Progenitor cell of endocrine pancreas (in vitro differentiated cells): ENCODE measurements at regions not wholly inside any gene's neighbourhood (a gene's known extent, or its start where the extent isn't known, plus 50 kb on each side); places are given as distances from the start of the nearest gene placed in this dataset.
A peak's percentile ranks its signal among the peaks of the same experiment; 100 is the strongest.

Experiments used
- DNase-seq: peaks from one replicate; pipeline ENCODE4 v3.0.0; 2021; ENCODE audit warnings: low spot score; ENCODE audit not compliant: unreplicated experiment
- H3K27ac Mint-ChIP-seq: 2 replicates; pipeline ENCODE4 v1.8.0; 2021; ENCODE audit warnings: mild to moderate bottlenecking, moderate library complexity, mixed read lengths
- H3K27me3 Mint-ChIP-seq: 2 replicates; pipeline ENCODE4 v1.8.0; 2021; ENCODE audit warnings: mixed read lengths
- H3K36me3 Mint-ChIP-seq: 2 replicates; pipeline ENCODE4 v1.8.0; 2022; ENCODE audit warnings: mixed read lengths; ENCODE audit not compliant: insufficient read depth
- H3K4me1 Mint-ChIP-seq: 2 replicates; pipeline ENCODE4 v1.8.0; 2021; ENCODE audit warnings: low read depth, mixed read lengths
- H3K4me3 Mint-ChIP-seq: 2 replicates; pipeline ENCODE4 v1.8.0; 2021; ENCODE audit warnings: low read depth, mild to moderate bottlenecking, moderate library complexity, mixed read lengths
- H3K9me3 Mint-ChIP-seq: 2 replicates; pipeline ENCODE4 v1.8.0; 2021; ENCODE audit warnings: low read depth, mixed read lengths
- TF ChIP-seq, protein P1 (sequence below): fragments of 200-600 bp; sonication (generic); IDR thresholded peaks from one replicate; pipeline ENCODE4 v1.5.0; 2021; ENCODE audit warnings: antibody characterized with exemption, mild to moderate bottlenecking; ENCODE audit not compliant: unreplicated experiment

DNA sequence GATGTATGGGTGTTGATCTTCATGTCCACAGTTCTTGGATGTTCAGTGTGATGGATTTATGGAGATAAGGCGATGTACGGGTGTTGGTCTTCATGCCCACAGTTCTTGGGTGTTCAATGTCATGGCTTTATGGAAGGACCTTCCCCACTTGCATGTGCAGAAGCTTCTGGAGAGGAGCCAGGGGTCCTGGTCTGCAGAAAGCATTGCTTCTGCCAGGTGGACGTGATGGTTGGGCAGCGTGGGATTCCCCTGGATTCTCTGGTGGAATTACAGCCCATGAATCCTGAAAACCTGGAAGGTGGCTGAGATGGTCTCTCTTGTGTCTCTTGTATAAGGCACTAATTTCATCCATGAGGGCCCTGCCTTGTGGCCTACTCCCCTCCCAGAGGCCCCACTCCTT, 183.7 kb upstream of the TCERG1L start:
- no peak for DNase-seq
- H3K4me3 Mint-ChIP-seq: no peak overlapping the region
- no peaks in the 10 kb centered on the region for H3K4me1 Mint-ChIP-seq
- H3K36me3 Mint-ChIP-seq: no peaks in the 10 kb centered on the region
- TF ChIP-seq, protein P1, sequence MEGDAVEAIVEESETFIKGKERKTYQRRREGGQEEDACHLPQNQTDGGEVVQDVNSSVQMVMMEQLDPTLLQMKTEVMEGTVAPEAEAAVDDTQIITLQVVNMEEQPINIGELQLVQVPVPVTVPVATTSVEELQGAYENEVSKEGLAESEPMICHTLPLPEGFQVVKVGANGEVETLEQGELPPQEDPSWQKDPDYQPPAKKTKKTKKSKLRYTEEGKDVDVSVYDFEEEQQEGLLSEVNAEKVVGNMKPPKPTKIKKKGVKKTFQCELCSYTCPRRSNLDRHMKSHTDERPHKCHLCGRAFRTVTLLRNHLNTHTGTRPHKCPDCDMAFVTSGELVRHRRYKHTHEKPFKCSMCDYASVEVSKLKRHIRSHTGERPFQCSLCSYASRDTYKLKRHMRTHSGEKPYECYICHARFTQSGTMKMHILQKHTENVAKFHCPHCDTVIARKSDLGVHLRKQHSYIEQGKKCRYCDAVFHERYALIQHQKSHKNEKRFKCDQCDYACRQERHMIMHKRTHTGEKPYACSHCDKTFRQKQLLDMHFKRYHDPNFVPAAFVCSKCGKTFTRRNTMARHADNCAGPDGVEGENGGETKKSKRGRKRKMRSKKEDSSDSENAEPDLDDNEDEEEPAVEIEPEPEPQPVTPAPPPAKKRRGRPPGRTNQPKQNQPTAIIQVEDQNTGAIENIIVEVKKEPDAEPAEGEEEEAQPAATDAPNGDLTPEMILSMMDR: no peak
- H3K9me3 Mint-ChIP-seq: no peaks in the 10 kb centered on the region
- H3K27ac Mint-ChIP-seq: no peak overlapping the region
- H3K27me3 Mint-ChIP-seq: peaks cover 8% of the 10 kb centered on the region

GRCh38 chr10:131495892-131496291, 184.4 kb upstream of the TCERG1L start:
- H3K27ac Mint-ChIP-seq: no peak overlapping the region
- TF ChIP-seq, protein P1: no peak
- no peaks in the 10 kb centered on the region for H3K4me1 Mint-ChIP-seq
- DNase-seq: no peak
- no peaks in the 10 kb centered on the region for H3K9me3 Mint-ChIP-seq
- no peak overlapping the region for H3K4me3 Mint-ChIP-seq
- no peaks in the 10 kb centered on the region for H3K36me3 Mint-ChIP-seq
- H3K27me3 Mint-ChIP-seq: peaks cover 8% of the 10 kb centered on the region

GRCh38 chr10:131496351-131497052, 185.0 kb upstream of the TCERG1L start:
- Mint-ChIP-seq H3K4me1 (no peaks in the 10 kb centered on the region), H3K27ac (no peak overlapping the region), H3K27me3 (peaks cover 8% of the 10 kb centered on the region), H3K36me3 (no peaks in the 10 kb centered on the region), H3K9me3 (no peaks in the 10 kb centered on the region), H3K4me3 (no peak overlapping the region)
- TF ChIP-seq, protein P1: peak; percentile 24
- no peak for DNase-seq

- TF ChIP-seq, protein P1: no peak
- H3K27me3 Mint-ChIP-seq: peaks cover 4% of the 10 kb centered on the region
Observed at GRCh38 chr10:131499566-131499965, 188.0 kb upstream of the TCERG1L start.

GRCh38 chr10:131500181-131500580, 188.7 kb upstream of the TCERG1L start:
- Mint-ChIP-seq H3K27me3 (peaks cover 4% of the 10 kb centered on the region), H3K4me3 (no peak overlapping the region), H3K4me1 (no peaks in the 10 kb centered on the region), H3K9me3 (peaks cover 12% of the 10 kb centered on the region), H3K27ac (no peak overlapping the region), H3K36me3 (no peaks in the 10 kb centered on the region)
- TF ChIP-seq, protein P1: no peak
- DNase-seq: no peak

More at GRCh38 chr10:131499566-131499965, 188.0 kb upstream of the TCERG1L start:
- H3K27ac Mint-ChIP-seq: no peak overlapping the region
- H3K4me3 Mint-ChIP-seq: no peak overlapping the region
- H3K36me3 Mint-ChIP-seq: no peaks in the 10 kb centered on the region
- H3K4me1 Mint-ChIP-seq: no peaks in the 10 kb centered on the region
- H3K9me3 Mint-ChIP-seq: peaks cover 12% of the 10 kb centered on the region
- no peak for DNase-seq
